ENCODE measurements at regions not wholly inside any gene's neighbourhood (a gene's known extent, or its start where the extent isn't known, plus 50 kb on each side); places are given as distances from the start of the nearest gene placed in this dataset.

GRCh38 chr6:140857739-140858380, 1274.9 kb upstream of the GJE1 start:
- no peaks in the 10 kb centered on the region for H3F3A ChIP-seq (ENCODE audit: insufficient read depth, low read length)
- H3K36me3 ChIP-seq (ENCODE audit: insufficient read depth, low read length): no peaks in the 10 kb centered on the region
- no peak overlapping the region for H3K4me2 ChIP-seq (ENCODE audit: low read length)
- H3K4me3 ChIP-seq (ENCODE audit: low read depth, low read length, poor library complexity, severe bottlenecking): no peak overlapping the region
- no peak overlapping the region for H2AFZ ChIP-seq (ENCODE audit: low read length)
- peaks cover 4% of the 10 kb centered on the region for H3K4me1 ChIP-seq (ENCODE audit: insufficient read depth, low read length, severe bottlenecking)
- H4K20me1 ChIP-seq (ENCODE audit: insufficient read depth, low read length): no peaks in the 10 kb centered on the region
- no peak overlapping the region for H3K9ac ChIP-seq (ENCODE audit: low read length)
- H3K79me2 ChIP-seq (ENCODE audit: insufficient read depth, low read length): no peaks in the 10 kb centered on the region
- no peaks in the 10 kb centered on the region for H3K9me3 ChIP-seq (ENCODE audit: low read length)
- no peaks in the 10 kb centered on the region for H3K9me2 ChIP-seq (ENCODE audit: low read depth, low read length)
- no peak overlapping the region for H3K27ac ChIP-seq (ENCODE audit: low read depth, low read length, poor library complexity, severe bottlenecking)
- no peaks in the 10 kb centered on the region for H3K27me3 ChIP-seq (ENCODE audit: insufficient read depth, low read length)
- no peak for TF ChIP-seq EZH2 (IDR thresholded peaks at IDR 0.05; ENCODE audit: borderline replicate concordance, low read length)
- TF ChIP-seq CTCF (IDR thresholded peaks at IDR 0.05; ENCODE audit: low read length): no peak

- H3K9ac ChIP-seq (ENCODE audit: low read length): no peak overlapping the region
- peaks cover 4% of the 10 kb centered on the region for H3K4me1 ChIP-seq (ENCODE audit: insufficient read depth, low read length, severe bottlenecking)
- H3F3A ChIP-seq (ENCODE audit: insufficient read depth, low read length): no peaks in the 10 kb centered on the region
- H3K4me3 ChIP-seq (ENCODE audit: low read depth, low read length, poor library complexity, severe bottlenecking): no peak overlapping the region
- no peak overlapping the region for H3K27ac ChIP-seq (ENCODE audit: low read depth, low read length, poor library complexity, severe bottlenecking)
- no peaks in the 10 kb centered on the region for H3K36me3 ChIP-seq (ENCODE audit: insufficient read depth, low read length)
- no peaks in the 10 kb centered on the region for H3K9me3 ChIP-seq (ENCODE audit: low read length)
- H3K79me2 ChIP-seq (ENCODE audit: insufficient read depth, low read length): no peaks in the 10 kb centered on the region
- no peaks in the 10 kb centered on the region for H3K27me3 ChIP-seq (ENCODE audit: insufficient read depth, low read length)
- no peak overlapping the region for H3K4me2 ChIP-seq (ENCODE audit: low read length)
- H3K9me2 ChIP-seq (ENCODE audit: low read depth, low read length): no peaks in the 10 kb centered on the region
- H4K20me1 ChIP-seq (ENCODE audit: insufficient read depth, low read length): no peaks in the 10 kb centered on the region
- TF ChIP-seq CTCF (IDR thresholded peaks at IDR 0.05; ENCODE audit: low read length): no peak
- no peak for TF ChIP-seq EZH2 (IDR thresholded peaks at IDR 0.05; ENCODE audit: borderline replicate concordance, low read length)
- no peak overlapping the region for H2AFZ ChIP-seq (ENCODE audit: low read length)
Observed at GRCh38 chr6:140855520-140855919, 1277.2 kb upstream of the GJE1 start.

- Histone ChIP-seq H3K9me3 (ENCODE audit: low read length) (no peaks in the 10 kb centered on the region), H3K4me2 (ENCODE audit: low read length) (no peak overlapping the region), H4K20me1 (ENCODE audit: insufficient read depth, low read length) (no peaks in the 10 kb centered on the region), H3K9ac (ENCODE audit: low read length) (no peak overlapping the region), H2AFZ (ENCODE audit: low read length) (no peak overlapping the region), H3K36me3 (ENCODE audit: insufficient read depth, low read length) (no peaks in the 10 kb centered on the region), H3K9me2 (ENCODE audit: low read depth, low read length) (no peaks in the 10 kb centered on the region), H3K4me3 (ENCODE audit: low read depth, low read length, poor library complexity, severe bottlenecking) (no peak overlapping the region), H3K27me3 (ENCODE audit: insufficient read depth, low read length) (no peaks in the 10 kb centered on the region), H3K27ac (ENCODE audit: low read depth, low read length, poor library complexity, severe bottlenecking) (no peak overlapping the region), H3K79me2 (ENCODE audit: insufficient read depth, low read length) (no peaks in the 10 kb centered on the region), H3K4me1 (ENCODE audit: insufficient read depth, low read length, severe bottlenecking) (peaks cover 4% of the 10 kb centered on the region), H3F3A (ENCODE audit: insufficient read depth, low read length) (no peaks in the 10 kb centered on the region)
- no peak for TF ChIP-seq CTCF (IDR thresholded peaks at IDR 0.05; ENCODE audit: low read length)
- TF ChIP-seq EZH2 (IDR thresholded peaks at IDR 0.05; ENCODE audit: borderline replicate concordance, low read length): no peak
Observed at GRCh38 chr6:140854318-140854717, 1278.4 kb upstream of the GJE1 start.
